NCI-H510A (cell line): ENCODE measurements at regions not wholly inside any gene's neighbourhood (a gene's known extent, or its start where the extent isn't known, plus 50 kb on each side); places are given as distances from the start of the nearest gene placed in this dataset.
A peak's percentile ranks its signal among the peaks of the same experiment; 100 is the strongest.

Source experiments
- DNase-seq: peaks from one replicate; lab custom pipeline; 2025; lab: John Stamatoyannopoulos, UW

- DNase-seq: no peak
These were observed 935.5 kb downstream of the ADGRL3 start for GRCh38 chr4:62135565-62136156.

- no peak for DNase-seq
These were observed 933.9 kb downstream of the ADGRL3 start for GRCh38 chr4:62133977-62134376.

- DNase-seq: no peak
These were observed 933.2 kb downstream of the ADGRL3 start for GRCh38 chr4:62133101-62133897.

- DNase-seq: no peak
These were observed 930.9 kb downstream of the ADGRL3 start for GRCh38 chr4:62131049-62131448.

GRCh38 chr4:62130637-62131036, 930.5 kb downstream of the ADGRL3 start:
- DNase-seq: peak; percentile 2

- DNase-seq: no peak
These were observed 930.1 kb downstream of the ADGRL3 start for GRCh38 chr4:62130230-62130629.
